ENCODE measurements at regions not wholly inside any gene's neighbourhood (a gene's known extent, or its start where the extent isn't known, plus 50 kb on each side); places are given as distances from the start of the nearest gene placed in this dataset.

DNA sequence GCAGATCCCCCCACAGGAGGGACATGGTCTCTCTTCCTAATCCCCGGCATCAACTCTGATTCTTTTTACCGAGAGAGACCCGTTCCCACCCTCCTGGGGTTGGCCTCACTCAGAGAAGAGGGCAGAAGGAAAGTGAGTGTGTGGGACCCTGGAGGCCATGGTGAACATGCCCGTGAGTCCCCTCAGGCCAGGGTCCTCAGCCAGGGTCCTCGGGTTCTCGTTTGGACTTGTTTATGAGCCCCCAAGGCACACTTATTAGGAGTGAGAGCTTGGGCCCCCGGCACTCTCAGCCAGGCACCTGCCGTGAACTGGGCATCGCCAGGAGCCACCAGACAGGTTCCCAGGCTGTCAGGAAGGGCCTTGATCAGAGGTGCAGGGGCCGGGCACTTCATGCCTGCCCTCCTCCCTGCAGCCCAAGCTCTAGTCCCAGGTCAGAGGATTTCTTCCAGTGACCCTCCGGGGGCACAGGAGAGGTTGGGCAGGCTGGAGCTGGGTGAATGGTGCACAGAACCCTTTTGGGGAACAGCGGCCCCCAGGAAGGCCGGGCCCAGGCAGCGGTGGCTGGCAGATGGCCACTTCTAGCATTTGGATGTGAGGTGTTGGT is 122.6 kb downstream of the CRYAA start:
- TF ChIP-seq, protein P1, sequence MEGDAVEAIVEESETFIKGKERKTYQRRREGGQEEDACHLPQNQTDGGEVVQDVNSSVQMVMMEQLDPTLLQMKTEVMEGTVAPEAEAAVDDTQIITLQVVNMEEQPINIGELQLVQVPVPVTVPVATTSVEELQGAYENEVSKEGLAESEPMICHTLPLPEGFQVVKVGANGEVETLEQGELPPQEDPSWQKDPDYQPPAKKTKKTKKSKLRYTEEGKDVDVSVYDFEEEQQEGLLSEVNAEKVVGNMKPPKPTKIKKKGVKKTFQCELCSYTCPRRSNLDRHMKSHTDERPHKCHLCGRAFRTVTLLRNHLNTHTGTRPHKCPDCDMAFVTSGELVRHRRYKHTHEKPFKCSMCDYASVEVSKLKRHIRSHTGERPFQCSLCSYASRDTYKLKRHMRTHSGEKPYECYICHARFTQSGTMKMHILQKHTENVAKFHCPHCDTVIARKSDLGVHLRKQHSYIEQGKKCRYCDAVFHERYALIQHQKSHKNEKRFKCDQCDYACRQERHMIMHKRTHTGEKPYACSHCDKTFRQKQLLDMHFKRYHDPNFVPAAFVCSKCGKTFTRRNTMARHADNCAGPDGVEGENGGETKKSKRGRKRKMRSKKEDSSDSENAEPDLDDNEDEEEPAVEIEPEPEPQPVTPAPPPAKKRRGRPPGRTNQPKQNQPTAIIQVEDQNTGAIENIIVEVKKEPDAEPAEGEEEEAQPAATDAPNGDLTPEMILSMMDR (IDR thresholded peaks at IDR 0.05; ENCODE audit: extremely low read depth in 1 of 2, insufficient read depth in 1 of 2, low read depth in 1 of 2, low read length in 2 of 2) = no peak
- TF ChIP-seq POLR2AphosphoS5 (IDR thresholded peaks at IDR 0.05; ENCODE audit: insufficient read depth, low read depth, low read length) (no peak), POLR2A (IDR thresholded peaks at IDR 0.05; ENCODE audit: low read depth, low read length) (no peak), EZH2 (IDR thresholded peaks at IDR 0.05; ENCODE audit: borderline replicate concordance, low read depth, low read length, severe bottlenecking) (no peak), FOS (IDR thresholded peaks at IDR 0.05; ENCODE audit: borderline replicate concordance, insufficient read depth, low read length) (no peak), MYC (IDR thresholded peaks at IDR 0.05; ENCODE audit: low read depth, low read length) (no peak), JUN (IDR thresholded peaks at IDR 0.05; ENCODE audit: borderline replicate concordance, insufficient read depth, insufficient read length, low read depth) (no peak)
- TF ChIP-seq, protein P2, sequence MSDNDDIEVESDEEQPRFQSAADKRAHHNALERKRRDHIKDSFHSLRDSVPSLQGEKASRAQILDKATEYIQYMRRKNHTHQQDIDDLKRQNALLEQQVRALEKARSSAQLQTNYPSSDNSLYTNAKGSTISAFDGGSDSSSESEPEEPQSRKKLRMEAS (IDR thresholded peaks at IDR 0.05; ENCODE audit: insufficient read depth, insufficient read length) = no peak
